Breast epithelium (tissue), 3 donors: ENCODE measurements at regions not wholly inside any gene's neighbourhood (a gene's known extent, or its start where the extent isn't known, plus 50 kb on each side); places are given as distances from the start of the nearest gene placed in this dataset.

Experiments
- POLR2A ChIP-seq: fragments of 450-650 bp; IDR thresholded peaks from one replicate; pipeline ENCODE4 v1.6.1; 2016; ENCODE audit warnings: antibody characterized with exemption, mild to moderate bottlenecking, moderate library complexity
- POLR2AphosphoS5 ChIP-seq, 3 donors: sonication (generic); formaldehyde crosslinking; IDR thresholded peaks; one replicate each; pipeline ENCODE4 v1.6.1; 2017; ENCODE audit warnings: antibody characterized with exemption in 3 of 3
- TF ChIP-seq, protein P1 (sequence below), 3 donors: fragments of 450-650 bp; IDR thresholded peaks; one replicate each; pipeline ENCODE4 v1.5.1; 2016 to 2017; ENCODE audit warnings: antibody characterized with exemption in 3 of 3, mild to moderate bottlenecking in 3 of 3, moderate library complexity in 3 of 3

DNA sequence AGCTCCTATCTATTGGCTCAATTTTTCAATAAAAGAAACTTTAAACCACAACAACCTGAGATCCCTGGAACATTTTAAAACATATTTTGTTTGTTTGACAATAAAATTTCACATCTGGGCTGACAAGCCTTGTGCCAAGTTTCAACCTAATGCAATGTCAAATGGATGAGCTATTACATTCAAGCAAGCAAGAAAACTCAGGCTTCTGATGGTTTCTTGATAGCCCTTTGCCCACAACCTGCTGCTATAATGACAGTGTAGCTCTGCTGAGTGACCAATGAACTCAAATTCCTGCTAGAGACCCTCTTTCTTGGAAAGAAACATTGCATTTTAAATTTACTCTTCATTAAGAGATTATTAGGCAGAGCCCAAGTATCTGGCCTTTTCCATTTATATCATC is 472.9 kb downstream of the ARHGEF28 start:
- TF ChIP-seq POLR2A (no peak), POLR2AphosphoS5 (IDR thresholded peaks at IDR 0.05) (no peak)
- TF ChIP-seq, protein P1, sequence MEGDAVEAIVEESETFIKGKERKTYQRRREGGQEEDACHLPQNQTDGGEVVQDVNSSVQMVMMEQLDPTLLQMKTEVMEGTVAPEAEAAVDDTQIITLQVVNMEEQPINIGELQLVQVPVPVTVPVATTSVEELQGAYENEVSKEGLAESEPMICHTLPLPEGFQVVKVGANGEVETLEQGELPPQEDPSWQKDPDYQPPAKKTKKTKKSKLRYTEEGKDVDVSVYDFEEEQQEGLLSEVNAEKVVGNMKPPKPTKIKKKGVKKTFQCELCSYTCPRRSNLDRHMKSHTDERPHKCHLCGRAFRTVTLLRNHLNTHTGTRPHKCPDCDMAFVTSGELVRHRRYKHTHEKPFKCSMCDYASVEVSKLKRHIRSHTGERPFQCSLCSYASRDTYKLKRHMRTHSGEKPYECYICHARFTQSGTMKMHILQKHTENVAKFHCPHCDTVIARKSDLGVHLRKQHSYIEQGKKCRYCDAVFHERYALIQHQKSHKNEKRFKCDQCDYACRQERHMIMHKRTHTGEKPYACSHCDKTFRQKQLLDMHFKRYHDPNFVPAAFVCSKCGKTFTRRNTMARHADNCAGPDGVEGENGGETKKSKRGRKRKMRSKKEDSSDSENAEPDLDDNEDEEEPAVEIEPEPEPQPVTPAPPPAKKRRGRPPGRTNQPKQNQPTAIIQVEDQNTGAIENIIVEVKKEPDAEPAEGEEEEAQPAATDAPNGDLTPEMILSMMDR (IDR thresholded peaks at IDR 0.05), result no peak
